Peyer's patch (tissue), 4 donors: ENCODE measurements at regions not wholly inside any gene's neighbourhood (a gene's known extent, or its start where the extent isn't known, plus 50 kb on each side); places are given as distances from the start of the nearest gene placed in this dataset.

Source experiments
- DNase-seq, 3 donors: peaks; one replicate each; pipeline ENCODE4 v3.0.0-alpha.2; 2017 to 2019
- H3K27ac ChIP-seq, 4 donors: fragments of 200-600 bp; sonication (generic); one replicate each; pipeline ENCODE4 v1.5.1; 2016 to 2019
- H3K27me3 ChIP-seq, 2 donors: fragments of 200-600 bp; sonication (generic); one replicate each; pipeline ENCODE4 v1.5.1; 2019
- H3K36me3 ChIP-seq, 3 donors: fragments of 200-600 bp; sonication (generic); one replicate each; pipeline ENCODE4 v1.5.1; 2016 to 2019
- H3K4me1 ChIP-seq, 4 donors: fragments of 200-600 bp; sonication (generic); one replicate each; pipeline ENCODE4 v1.5.1; 2016 to 2019
- H3K4me3 ChIP-seq, 4 donors: fragments of 200-600 bp; sonication (generic); 1 replicate in 3 of 4; 2 replicates in 1 of 4; pipeline ENCODE4 v1.5.1; 2016 to 2019; ENCODE audit warnings: mild to moderate bottlenecking in 1 of 4
- H3K9me3 ChIP-seq, 4 donors: fragments of 200-600 bp; sonication (generic); one replicate each; pipeline ENCODE4 v1.5.1; 2016 to 2019; ENCODE audit warnings: mild to moderate bottlenecking in 1 of 4
- POLR2A ChIP-seq, 2 donors: fragments of 450-650 bp; IDR thresholded peaks; one replicate each; pipeline ENCODE4 v1.5.1; 2017; ENCODE audit warnings: antibody characterized with exemption in 2 of 2, mild to moderate bottlenecking in 2 of 2, moderate library complexity in 2 of 2
- TF ChIP-seq, protein P1 (sequence below), 6 experiments: fragments of 450-650 bp in 4 of 6; fragments of 200-600 bp in 2 of 6; sonication (generic) in 1 of 6; IDR thresholded peaks; one replicate each; pipeline ENCODE4 v1.5.1; 2017 to 2019; ENCODE audit warnings: antibody characterized with exemption in 6 of 6, mild to moderate bottlenecking in 3 of 6, moderate library complexity in 1 of 6

DNA sequence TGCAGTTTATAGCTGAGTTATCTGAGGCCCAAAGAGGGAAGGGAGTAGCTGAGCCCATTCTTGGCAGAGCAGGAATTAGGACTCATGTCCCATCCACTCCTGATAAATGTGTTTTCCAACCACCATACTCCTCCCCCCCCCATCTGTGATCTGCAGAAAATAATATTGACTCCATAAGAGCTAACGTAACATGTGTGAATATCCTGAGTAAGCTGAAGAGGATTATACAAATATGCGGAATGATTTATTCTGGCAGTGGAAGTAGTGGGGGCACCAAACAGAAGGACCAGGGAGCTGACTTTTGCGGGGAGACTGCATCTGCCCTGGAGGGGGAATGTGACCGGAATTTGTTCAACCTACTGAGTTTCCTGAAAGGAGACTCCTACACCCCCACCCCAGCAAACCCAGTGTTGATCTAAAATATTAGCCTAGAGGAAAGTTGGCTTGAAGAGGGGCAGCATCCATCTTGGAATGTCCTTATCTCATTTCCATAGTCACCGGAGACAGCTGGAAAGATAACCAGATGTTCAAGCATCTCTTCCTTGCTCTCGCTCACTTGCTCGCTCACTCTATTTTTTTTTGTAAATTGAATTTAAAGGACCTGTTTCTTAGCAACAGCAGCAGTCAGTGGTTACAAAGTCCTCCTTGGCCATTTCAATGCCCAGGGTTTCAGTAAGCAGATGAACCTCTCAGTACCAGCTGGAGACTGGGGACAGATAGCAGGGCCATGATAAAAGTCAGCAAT, 114.7 kb downstream of the RPS24 start:
- Histone ChIP-seq H3K27ac (no peak overlapping the region), H3K4me3 (no peak overlapping the region), H3K27me3 (no peaks in the 10 kb centered on the region), H3K4me1 (no peaks in the 10 kb centered on the region), H3K9me3 (no peaks in the 10 kb centered on the region), H3K36me3 (no peaks in the 10 kb centered on the region)
- no peak for DNase-seq
- TF ChIP-seq POLR2A (IDR thresholded peaks at IDR 0.05) = no peak
- TF ChIP-seq, protein P1, sequence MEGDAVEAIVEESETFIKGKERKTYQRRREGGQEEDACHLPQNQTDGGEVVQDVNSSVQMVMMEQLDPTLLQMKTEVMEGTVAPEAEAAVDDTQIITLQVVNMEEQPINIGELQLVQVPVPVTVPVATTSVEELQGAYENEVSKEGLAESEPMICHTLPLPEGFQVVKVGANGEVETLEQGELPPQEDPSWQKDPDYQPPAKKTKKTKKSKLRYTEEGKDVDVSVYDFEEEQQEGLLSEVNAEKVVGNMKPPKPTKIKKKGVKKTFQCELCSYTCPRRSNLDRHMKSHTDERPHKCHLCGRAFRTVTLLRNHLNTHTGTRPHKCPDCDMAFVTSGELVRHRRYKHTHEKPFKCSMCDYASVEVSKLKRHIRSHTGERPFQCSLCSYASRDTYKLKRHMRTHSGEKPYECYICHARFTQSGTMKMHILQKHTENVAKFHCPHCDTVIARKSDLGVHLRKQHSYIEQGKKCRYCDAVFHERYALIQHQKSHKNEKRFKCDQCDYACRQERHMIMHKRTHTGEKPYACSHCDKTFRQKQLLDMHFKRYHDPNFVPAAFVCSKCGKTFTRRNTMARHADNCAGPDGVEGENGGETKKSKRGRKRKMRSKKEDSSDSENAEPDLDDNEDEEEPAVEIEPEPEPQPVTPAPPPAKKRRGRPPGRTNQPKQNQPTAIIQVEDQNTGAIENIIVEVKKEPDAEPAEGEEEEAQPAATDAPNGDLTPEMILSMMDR (IDR thresholded peaks at IDR 0.05) = no peak

- H3K27ac ChIP-seq = no peak overlapping the region
- H3K27me3 ChIP-seq = no peaks in the 10 kb centered on the region
- no peaks in the 10 kb centered on the region for H3K9me3 ChIP-seq
- DNase-seq = no peak
- no peaks in the 10 kb centered on the region for H3K4me1 ChIP-seq
- TF ChIP-seq, protein P1 (IDR thresholded peaks at IDR 0.05) = no peak
- no peak for TF ChIP-seq POLR2A (IDR thresholded peaks at IDR 0.05)
- no peaks in the 10 kb centered on the region for H3K36me3 ChIP-seq
- no peak overlapping the region for H3K4me3 ChIP-seq
Measured at GRCh38 chr10:78148961-78149612, 115.4 kb downstream of the RPS24 start.

DNA sequence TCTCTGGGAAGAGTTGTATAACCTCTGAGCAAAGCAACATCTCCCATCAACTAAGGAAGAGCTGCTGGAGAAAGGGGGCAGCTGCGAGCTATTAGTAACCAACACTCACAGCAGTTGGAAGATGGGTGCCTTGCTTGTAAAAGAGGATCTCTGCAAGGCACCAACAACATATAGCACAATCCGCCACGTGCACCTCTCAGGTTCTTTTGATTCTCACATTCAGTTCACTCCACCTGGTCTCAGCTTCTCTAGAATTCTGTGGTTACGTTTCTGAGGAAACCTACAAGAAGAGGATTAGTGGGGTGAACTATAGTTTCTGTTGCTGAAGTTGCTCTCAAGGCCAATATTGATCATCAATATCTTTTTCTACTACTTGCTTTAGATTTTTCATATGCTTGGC, 117.1 kb downstream of the RPS24 start:
- no peak for TF ChIP-seq POLR2A (IDR thresholded peaks at IDR 0.05)
- TF ChIP-seq, protein P1 (IDR thresholded peaks at IDR 0.05) = no peak
- no peaks in the 10 kb centered on the region for H3K27me3 ChIP-seq
- H3K36me3 ChIP-seq = no peaks in the 10 kb centered on the region
- H3K9me3 ChIP-seq = no peaks in the 10 kb centered on the region
- no peak overlapping the region for H3K27ac ChIP-seq
- H3K4me3 ChIP-seq = no peak overlapping the region
- DNase-seq = no peak
- no peaks in the 10 kb centered on the region for H3K4me1 ChIP-seq

- Histone ChIP-seq H3K27me3 (no peaks in the 10 kb centered on the region), H3K4me1 (no peaks in the 10 kb centered on the region), H3K36me3 (no peaks in the 10 kb centered on the region), H3K27ac (no peak overlapping the region), H3K4me3 (no peak overlapping the region), H3K9me3 (no peaks in the 10 kb centered on the region)
- TF ChIP-seq, protein P1 (IDR thresholded peaks at IDR 0.05) = no peak
- no peak for TF ChIP-seq POLR2A (IDR thresholded peaks at IDR 0.05)
- no peak for DNase-seq
Measured at GRCh38 chr10:78155722-78156121, 122.1 kb downstream of the RPS24 start.

GRCh38 chr10:78160591-78160990, 126.9 kb downstream of the RPS24 start:
- H3K27ac ChIP-seq = no peak overlapping the region
- no peak overlapping the region for H3K4me3 ChIP-seq
- H3K36me3 ChIP-seq = no peaks in the 10 kb centered on the region
- TF ChIP-seq, protein P1 (IDR thresholded peaks at IDR 0.05) = no peak
- TF ChIP-seq POLR2A (IDR thresholded peaks at IDR 0.05) = no peak
- H3K9me3 ChIP-seq = no peaks in the 10 kb centered on the region
- DNase-seq = no peak
- no peaks in the 10 kb centered on the region for H3K4me1 ChIP-seq
- no peaks in the 10 kb centered on the region for H3K27me3 ChIP-seq
